ENCODE measurements at regions not wholly inside any gene's neighbourhood (a gene's known extent, or its start where the extent isn't known, plus 50 kb on each side); places are given as distances from the start of the nearest gene placed in this dataset.

DNA sequence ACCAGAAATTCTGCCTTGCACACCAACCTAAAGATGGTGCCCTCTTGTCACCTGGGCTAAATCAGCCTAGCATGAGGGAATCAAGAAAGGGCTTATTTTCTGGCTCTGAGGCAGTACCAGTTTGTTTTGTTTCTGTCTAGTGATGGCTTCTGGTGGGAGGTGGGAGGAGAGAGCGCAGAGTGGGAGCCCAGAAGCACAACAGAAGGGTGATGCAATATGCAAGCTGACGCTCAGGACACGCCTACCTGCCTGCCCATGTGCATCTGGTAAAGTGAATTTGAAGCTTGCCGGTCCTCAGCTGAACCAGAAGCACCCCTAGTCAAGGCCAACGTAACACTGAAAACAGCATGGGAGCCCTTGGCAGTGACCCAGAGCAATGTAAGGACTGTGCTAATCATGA, 138.4 kb upstream of the TIAM1 start:
- TF ChIP-seq, protein P1, sequence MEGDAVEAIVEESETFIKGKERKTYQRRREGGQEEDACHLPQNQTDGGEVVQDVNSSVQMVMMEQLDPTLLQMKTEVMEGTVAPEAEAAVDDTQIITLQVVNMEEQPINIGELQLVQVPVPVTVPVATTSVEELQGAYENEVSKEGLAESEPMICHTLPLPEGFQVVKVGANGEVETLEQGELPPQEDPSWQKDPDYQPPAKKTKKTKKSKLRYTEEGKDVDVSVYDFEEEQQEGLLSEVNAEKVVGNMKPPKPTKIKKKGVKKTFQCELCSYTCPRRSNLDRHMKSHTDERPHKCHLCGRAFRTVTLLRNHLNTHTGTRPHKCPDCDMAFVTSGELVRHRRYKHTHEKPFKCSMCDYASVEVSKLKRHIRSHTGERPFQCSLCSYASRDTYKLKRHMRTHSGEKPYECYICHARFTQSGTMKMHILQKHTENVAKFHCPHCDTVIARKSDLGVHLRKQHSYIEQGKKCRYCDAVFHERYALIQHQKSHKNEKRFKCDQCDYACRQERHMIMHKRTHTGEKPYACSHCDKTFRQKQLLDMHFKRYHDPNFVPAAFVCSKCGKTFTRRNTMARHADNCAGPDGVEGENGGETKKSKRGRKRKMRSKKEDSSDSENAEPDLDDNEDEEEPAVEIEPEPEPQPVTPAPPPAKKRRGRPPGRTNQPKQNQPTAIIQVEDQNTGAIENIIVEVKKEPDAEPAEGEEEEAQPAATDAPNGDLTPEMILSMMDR (IDR thresholded peaks at IDR 0.05) = no peak
- no peak for TF ChIP-seq EZH2 (IDR thresholded peaks at IDR 0.05)
- no peak for TF ChIP-seq EZH2phosphoT487 (IDR thresholded peaks at IDR 0.05)
